H1 (cell line): ENCODE measurements at regions not wholly inside any gene's neighbourhood (a gene's known extent, or its start where the extent isn't known, plus 50 kb on each side); places are given as distances from the start of the nearest gene placed in this dataset.

Experiments used
- JUN ChIP-seq: IDR thresholded peaks from 2 replicates; pipeline ENCODE4 v1.6.1; 2011; ENCODE audit warnings: low read depth, mild to moderate bottlenecking, improper control_type of control experiment, low read length
- SAP30 ChIP-seq: fragments of 300-600 bp; sonication (generic); IDR thresholded peaks from 2 replicates; pipeline ENCODE4 v1.7.1; 2012; ENCODE audit warnings: low read length, moderate library complexity, mild to moderate bottlenecking, inconsistent platforms; ENCODE audit not compliant: insufficient read depth, insufficient replicate concordance
- TCF12 ChIP-seq: IDR thresholded peaks from 2 replicates; pipeline ENCODE4 v1.6.1; 2011; ENCODE audit warnings: low read depth, mild to moderate bottlenecking, low read length

- TF ChIP-seq SAP30: no peak
- TF ChIP-seq TCF12: no peak
- TF ChIP-seq JUN: no peak
- TF ChIP-seq, all 59 proteins: peak for 0
Measured at GRCh38 chr5:93145767-93146166, 435.3 kb downstream of the NR2F1-AS1 start (continued).
